HG03342 (cell line): ENCODE measurements at regions not wholly inside any gene's neighbourhood (a gene's known extent, or its start where the extent isn't known, plus 50 kb on each side); places are given as distances from the start of the nearest gene placed in this dataset.
"Not testable (repeated sequence)": the region's sequence is repeated elsewhere in the genome, so short reads cannot be mapped to it uniquely, and the experiment has no call there.

ENCODE experiments used
- ATAC-seq: cut with Tn5 transposase; IDR thresholded peaks from one replicate; pipeline ENCODE4 v1.9.1; 2021; ENCODE audit warnings: mild to moderate bottlenecking, moderate library complexity; ENCODE audit not compliant: unreplicated experiment

DNA sequence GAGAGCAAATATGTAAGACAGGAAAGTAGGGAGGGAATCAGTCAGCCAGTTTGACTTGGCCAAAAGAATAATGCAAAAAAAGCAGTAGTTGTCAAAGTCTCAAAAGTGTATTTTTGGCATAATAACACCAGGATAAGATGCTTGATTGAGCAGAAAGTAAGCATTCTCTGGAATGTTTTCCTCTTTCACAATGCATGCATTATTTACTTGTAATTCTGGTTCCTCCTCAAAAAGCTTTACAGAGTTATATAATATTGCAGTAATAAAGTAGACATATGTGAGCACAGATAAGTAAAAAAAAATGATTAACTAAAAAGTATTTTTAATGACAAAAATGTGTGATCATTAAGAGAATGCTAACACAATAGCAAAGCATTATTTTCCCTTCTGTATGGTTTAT lies 285.9 kb upstream of the BCHE start:
- no peak for ATAC-seq

DNA sequence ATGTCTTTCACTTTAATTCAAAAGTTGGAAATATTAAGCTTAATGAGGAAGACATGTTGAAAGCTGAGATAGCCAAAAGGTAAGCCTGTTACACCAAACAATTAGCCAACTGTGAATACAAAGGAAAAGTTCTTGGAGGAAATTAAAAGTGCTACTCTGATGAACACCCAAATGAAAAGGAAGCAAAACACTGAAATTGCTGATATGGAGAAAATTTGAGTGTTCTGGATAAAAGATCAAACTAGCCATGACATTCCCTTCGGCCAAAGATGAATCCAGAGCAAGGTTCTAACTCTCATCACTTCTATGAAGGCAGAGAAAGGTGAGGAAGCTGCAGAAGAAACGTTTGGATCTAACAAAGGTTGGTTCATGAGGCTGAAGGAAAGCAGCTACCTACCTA lies 280.8 kb upstream of the BCHE start:
- no peak for ATAC-seq

DNA sequence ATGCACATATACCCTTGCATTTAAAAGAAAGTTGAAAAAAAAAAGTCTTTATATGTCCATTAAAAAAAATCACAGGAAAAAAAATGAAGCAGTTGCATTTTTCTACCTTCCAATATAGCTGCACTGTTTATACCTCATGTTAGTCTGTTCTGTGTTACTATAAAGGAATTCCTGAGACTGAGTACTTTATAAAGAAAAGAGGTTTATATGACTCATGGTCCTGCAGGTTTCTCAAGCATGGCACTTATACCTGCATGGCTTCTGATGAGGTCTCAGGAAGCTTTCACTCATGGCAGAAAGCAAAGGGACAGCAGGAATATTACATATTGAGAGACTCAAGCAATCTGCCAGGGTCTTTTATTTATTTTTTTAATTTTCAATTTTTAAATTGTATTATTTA lies 277.2 kb upstream of the BCHE start:
- no peak for ATAC-seq

DNA sequence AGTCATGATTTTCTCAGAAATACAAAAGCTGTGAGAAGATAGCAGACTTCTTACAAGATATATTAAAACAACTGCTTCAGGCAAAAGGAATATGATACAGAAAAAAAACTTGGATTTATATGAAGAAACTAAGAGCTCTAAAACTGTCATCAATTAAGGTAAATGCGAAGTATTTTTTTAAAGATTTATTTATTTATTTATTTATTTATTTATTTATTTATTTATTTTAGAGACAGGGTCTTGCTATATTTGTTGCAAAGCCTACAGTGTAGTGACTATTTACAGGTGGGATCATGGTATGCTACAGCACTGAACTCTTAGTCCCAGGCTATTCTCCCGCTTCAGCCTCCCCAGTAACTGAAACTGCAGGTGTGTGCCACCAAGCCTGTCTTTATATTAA lies 274.3 kb upstream of the BCHE start:
- no peak for ATAC-seq

DNA sequence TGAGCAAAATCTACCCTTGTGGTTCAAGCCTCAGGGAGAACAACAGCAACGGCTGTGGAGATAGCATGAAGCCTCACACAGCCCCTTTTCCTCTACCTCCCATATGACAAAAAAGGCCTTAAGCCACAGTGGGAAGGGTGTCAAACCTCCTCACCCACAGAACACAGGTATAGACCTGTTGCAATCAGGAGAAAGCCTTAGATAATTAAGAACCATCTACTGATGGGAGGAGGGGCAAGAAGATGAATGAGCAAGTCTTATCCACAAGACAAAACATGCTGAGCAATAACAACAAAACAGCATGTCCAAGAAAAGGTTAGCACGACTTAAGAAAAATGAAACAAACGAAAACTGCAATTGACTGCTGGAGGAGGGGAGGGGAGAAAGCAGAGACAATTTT lies 272.9 kb upstream of the BCHE start:
- ATAC-seq: no peak

DNA sequence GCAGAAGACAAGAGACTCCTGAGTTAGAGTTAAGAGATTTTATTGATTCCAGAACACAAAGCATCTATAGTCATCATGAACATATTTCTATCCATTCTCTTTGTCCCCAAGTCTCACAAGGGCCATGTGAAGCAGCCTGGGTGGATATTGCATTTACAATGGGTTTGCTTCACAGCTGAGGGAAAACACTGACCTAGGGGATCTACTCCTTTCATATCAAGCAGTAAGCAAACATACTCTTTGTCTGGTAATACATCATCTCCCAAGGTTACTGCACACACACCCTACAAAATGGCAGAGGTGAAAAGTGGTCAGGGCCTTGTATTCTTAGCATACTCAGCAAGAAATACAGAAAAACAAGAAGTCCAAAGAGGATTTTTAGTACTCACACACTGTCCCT lies 267.7 kb upstream of the BCHE start:
- ATAC-seq: no peak

DNA sequence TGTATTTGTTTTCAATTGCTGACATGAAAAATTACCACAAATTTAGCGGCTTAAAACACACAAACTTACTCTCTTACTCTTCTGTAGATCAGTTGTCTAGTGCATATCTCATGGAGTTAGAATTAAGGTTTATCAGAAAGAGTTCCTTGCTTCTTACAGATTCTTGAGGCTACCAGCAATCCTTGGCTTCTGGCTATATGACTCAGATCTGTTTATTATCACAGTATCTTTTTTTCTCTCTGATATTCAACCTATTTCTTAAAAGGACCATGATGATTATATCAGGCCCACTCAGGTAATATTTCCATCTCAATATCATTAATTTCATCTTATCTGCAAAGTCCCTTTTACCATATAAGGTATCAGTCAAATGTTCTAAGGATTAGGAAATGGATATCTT lies 263.5 kb upstream of the BCHE start:
- no peak for ATAC-seq

DNA sequence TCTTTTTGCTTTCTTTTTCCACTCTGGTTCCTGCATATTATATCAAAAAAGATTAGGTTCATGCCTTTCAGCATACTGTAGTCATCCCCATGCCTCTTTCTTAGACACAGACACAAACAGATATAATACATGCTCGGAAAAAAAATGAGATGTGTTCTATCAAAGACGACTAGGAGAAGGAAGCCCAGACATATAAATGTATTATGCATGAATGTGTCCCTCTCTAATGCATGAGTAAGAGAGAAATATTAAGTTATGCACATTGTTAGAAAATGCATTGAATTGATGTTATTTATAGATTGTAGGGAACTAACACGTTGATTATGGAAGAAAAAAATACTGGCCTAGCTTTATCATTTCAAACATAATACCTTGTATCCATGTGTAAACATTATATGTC lies 252.4 kb upstream of the BCHE start:
- ATAC-seq: no peak

DNA sequence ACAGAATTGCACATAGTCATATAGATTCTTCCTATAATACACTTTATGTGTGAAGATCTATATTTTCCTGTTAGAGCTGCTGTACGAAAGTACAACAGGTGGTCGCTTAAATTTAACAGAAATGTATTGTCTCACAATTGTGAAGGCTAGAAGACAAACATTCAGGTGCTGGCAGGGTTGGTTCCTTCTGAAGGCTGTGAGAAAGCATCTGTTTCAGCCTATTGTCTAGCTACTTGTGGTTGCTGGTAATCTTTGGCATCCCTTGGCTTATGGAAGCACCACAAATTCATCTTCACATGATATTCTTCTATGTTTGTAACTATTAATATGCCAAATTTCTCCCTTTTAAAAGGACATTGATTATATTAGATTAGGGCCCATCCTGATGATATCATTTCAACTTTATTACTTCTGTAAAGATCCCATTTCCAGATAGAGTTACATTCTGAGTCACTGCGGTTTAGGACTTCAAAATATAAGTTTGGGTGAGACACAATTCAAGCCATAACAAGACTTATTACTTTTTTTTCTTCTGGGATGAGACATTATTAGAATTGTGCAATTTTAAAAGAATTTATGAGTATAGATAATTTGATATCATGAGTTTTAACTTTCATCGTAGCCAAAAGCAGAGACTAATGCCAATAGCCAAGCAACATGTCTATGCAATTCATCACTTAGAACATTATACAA lies 248.1 kb upstream of the BCHE start:
- ATAC-seq: no peak

DNA sequence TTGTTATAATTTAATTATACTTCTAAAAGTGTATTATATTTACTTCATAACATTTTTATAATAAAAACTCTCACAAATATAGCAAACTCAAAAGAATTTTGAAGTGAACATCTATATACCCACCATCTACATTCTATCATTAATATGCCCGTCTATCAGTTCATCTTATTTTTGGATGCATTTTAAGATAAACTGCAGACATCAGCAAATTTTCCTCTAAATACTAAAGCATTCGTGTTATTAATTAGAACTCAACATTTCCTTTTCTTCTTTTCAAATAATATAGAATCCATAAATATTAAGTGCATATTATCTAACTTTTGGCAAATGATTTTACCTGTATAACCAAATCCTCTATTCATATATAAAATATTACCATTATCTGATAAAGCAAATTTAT lies 242.9 kb upstream of the BCHE start:
- no peak for ATAC-seq

DNA sequence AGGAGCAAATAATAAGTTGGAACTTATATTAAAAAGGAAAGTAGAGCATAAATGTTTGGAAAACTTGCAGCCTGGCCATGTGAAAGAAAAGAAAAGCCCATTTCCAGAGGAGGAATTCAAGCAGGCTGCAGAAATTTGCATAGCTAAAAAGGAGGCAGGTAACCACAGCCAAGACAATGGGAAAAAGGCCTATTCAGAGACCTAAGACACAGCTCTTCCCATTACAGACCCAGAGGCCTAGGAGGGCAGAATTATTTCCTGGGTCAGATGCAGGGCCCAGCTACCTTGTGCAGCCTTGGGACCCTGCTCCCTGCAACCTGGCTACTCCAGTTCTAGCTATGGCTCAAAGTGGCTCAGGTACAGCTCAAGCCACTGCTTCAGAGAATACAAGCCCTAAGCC lies 234.6 kb upstream of the BCHE start:
- no peak for ATAC-seq

DNA sequence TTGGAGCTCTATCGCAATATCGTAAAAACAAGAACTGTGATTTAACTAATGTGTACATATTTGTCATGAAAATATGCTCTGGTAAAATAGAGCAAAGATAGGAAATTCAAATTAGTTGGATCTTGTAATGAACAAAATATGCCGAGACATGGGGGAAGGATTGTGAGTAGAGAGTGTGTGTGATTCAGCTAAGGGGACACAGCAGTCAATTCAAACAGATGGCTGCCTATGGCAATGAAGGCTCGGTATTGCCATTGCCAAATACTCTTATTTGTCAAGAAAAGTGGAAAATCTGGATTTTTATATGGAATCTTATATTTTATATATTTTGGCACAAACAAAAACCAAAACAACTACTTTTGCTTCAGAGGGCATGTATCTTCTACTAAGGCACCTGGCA lies 227.3 kb upstream of the BCHE start:
- ATAC-seq: no peak

DNA sequence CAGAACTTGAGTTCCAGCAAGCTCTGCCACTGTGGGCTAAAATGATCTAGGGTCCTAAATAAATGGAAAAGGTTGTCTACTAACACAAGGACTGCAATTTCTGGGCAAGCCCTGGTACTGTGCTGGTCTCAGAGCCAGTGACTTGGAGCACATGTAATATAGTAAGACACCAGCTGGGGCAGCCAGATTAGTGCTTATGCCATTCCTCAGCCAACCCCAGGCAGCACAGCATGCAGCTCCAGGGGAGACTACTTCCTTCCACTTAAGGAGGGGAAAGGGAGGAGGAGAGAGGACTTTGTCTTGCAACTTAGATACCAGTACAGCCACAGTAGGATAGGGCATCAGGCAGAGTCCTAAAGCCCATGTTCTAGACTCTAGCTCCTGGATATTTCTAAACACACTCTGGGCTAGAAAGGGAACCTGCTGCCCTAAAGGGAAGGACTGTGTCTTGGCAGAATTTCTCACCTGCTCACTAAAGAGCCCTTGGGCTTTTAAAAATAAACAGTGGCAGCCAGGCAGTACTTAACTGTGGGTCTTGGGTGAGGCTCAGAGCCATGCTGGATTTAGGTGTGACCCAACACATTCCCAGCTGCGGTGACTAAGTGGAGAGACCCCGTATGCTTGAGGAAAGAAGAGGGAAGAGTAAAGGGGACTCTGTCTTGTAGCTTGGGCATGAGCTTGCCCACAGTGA lies 223.7 kb upstream of the BCHE start:
- no peak for ATAC-seq

DNA sequence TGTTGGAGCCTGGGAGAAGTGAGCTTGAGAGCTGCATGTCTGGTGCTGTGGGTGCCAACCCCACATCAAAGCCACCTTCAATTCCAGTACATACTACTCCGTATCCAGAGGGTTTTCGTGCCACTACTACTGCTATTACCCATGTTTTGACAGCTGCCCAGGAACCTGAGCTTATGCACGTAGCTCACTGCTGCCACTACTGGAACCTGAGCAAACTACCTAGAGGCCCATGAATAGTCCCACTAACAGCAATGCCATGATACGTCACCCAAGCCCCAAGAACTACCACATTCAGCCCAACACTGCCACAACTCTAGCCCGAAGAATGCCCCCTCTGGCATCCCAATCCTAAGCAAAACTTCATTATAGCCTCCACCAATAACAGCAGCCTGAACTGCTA lies 215.2 kb upstream of the BCHE start:
- ATAC-seq: no peak

DNA sequence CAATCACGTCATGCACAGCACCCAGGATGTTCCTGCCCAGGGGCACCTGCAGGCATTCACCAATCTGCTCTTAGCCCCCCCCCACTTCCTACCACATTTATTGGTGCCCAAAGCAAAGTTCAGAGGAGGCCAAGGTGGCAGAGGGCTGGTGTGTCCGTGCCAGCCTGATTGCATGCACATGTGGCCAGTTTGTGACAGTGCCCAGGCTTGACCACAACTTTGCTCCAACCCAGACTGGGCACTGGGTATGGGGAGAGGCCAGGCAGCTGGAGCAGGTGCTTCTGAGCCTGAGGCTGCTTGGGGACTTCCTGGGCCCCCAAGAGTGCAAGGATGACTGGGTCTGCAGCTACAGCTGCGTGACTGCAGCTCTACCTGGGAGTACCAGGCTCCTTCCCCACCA lies 192.3 kb upstream of the BCHE start:
- ATAC-seq: no peak

DNA sequence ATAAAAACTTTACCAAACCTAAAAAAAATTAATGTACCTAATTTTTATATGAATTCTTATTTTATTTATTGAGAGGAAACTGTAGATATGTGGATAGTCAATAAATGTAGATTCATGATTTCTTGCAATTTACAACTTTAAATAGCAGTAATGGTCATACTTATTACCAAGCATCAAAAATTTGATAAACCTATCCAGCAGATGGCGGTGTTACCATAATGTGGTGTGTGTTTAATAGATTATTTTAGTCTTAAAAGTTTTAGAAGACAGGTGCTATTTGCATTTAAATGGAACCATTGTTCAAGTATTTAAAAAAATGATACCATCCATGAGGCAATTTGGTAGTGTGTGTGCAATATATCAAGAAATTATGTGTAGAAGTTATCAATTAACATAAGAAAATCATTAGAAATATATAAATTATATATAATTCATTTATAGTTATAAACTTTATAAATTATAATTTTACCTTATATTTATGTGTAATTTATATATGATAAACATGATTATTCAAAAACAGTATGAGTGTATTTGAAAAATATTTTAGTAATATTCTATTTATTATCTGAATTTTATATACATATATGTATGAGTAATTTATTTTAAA lies 176.0 kb upstream of the BCHE start:
- peak; percentile 52 for ATAC-seq

DNA sequence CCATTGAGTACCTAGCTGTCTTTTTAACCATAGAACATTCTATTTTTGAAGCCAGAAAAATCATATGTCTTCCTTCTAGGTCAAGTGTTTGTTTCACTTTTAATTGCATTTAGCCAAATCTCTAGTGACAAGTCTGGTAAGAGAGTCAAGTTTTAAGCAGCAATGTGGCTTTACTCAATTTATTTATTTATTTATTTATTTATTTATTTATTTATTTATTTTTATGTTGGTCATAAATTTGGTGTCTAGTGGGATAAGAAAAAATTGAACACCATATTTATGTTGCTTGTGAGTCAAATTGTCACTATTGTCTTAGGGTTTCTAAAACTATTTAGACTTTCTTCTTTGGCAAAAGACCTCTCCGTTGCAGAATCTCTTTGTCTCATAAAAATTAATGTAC lies 174.5 kb upstream of the BCHE start:
- ATAC-seq: no peak

DNA sequence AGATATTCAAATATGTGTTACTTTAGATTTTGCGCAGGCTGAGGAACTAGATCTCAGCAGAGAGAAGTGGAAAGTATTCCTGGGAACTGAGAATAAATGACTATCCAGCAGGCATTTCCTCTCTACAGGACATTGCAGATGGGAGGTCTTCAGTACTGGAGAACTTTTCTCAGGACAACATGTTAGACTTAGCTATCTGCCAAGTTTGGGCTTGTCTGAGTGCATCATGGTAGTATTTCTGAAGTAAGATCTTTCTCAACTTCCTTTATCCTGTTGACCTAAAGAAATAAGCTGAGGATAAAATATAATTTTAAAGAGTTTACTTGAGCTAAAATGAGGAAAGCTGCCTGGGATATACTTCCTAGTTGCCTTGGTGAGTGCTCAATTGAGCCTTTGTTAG lies 167.9 kb upstream of the BCHE start:
- ATAC-seq: no peak

DNA sequence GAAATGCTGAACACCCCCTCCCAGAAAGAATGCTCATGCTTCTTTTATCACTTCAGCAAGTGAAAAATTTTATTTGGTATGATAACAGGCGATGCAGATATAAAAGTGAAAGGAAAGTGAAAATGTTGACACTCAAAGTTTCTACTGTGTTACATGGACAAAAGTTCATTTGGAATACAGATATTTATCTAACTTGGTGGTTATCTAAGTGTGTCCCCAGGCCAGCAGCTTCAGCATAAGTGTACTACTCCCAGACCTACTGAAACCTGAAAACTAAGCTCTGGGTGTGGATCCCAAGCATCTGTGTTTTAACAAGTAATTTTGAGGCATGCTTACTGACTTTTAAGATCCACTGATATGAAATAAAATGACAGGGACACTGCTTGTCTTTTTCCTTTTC lies 157.1 kb upstream of the BCHE start:
- no peak for ATAC-seq

DNA sequence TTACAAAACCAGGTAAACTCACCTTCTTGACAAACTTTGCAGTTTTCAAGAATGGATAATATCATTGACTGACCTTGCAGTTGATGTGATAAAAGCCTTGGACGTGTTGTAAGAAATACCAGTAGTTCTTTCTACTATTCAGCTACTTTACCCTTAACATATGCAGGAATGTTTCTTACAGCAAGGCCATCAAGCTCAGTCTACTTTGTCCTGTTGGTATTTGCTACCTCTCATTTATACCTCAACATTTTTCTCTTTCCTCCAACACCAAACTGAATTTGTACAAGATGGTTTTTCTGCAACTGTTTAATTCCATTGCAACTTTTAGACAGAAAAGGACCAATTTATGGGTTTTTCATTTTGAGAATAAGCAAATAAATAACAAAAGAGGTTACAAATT lies 147.4 kb upstream of the BCHE start:
- ATAC-seq: no peak

DNA sequence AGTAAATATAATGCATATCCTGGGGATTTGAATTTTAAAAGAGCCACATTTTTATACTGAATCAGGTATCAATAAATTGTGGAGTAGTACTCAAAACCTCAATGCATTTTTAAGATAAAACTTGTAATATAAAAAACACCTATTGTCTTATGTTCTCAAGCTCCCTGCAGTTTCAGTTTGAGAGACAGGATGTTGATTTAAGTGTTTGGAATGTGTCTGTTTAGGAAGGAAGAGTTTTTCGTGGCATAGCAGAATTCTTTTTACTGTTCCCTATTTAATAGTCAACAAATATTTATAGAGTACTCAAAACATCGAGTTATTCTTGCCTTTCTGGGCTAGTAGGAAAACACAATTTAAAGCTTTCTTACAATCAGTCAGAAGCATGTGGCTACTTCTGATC lies 146.1 kb upstream of the BCHE start:
- no peak for ATAC-seq

DNA sequence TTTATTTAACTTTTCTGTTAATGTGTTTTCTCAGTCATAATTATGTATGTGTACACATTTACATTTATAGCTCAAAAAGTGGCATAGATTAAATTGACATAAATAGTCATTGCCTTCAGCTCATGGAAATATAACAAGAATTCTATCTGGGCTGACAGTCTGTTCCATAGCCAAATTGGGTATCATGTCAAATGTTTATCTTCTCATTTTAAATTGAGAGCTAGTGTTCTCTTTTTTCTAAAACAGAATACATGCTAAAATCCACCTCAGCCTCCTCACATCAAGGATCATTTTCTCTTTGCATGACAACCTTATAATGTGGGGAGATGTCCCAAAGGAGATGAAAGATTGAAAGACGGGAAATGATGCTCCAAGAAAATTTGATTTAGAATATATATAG lies 144.1 kb upstream of the BCHE start:
- no peak for ATAC-seq

DNA sequence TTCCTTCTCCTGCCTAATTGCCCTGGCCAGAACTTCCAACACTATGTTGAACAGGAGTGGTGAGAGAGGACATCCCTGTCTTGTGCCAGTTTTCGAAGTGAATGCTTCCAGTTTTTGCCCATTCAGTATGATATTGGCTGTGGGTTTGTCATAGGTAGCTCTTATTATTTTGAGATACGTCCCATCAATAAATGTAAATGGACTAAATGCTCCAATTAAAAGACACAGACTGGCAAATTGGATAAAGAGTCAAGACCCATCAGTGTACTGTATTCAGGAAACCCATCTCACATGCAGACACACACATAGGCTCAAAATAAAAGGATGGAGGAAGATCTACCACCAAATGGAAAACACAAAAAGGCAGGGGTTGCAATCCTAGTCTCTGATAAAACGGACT lies 123.6 kb upstream of the BCHE start:
- ATAC-seq: not testable (repeated sequence)
